Panc1 (cell line): ENCODE measurements at regions not wholly inside any gene's neighbourhood (a gene's known extent, or its start where the extent isn't known, plus 50 kb on each side); places are given as distances from the start of the nearest gene placed in this dataset.

Experiments used
- ATAC-seq: fragments of 200-7000 bp; cut with Tn5 transposase; 2 replicates; pipeline ENCODE4 v1.9.1; 2020; ENCODE audit warnings: mild to moderate bottlenecking, moderate library complexity
- BruUV-seq: library from RNA; stranded (reverse); fragments of 400-500 nt; replicated peaks from 2 replicates; lab custom pipeline; 2021; lab: Mats Ljungman, UMichigan
- CTCF ChIA-PET: fragments of 300-600 bp; sonication (Branson Sonifier 250); formaldehyde crosslinking; loops from one replicate; lab custom pipeline; 2022; ENCODE audit warnings: antibody characterized with exemption; lab: Charles Lee
- POLR2A ChIA-PET: fragments of 300-600 bp; sonication (Branson Sonifier 250); formaldehyde crosslinking; loops from one replicate; lab custom pipeline; 2022; ENCODE audit warnings: antibody characterized with exemption; lab: Charles Lee
- DNase-seq: peaks from one replicate; pipeline ENCODE4 v3.0.0-alpha.2; 2010; ENCODE audit warnings: low read depth, low spot score
- H3K27ac ChIP-seq: 2 replicates; pipeline ENCODE4 v1.5.1; 2011; ENCODE audit warnings: mild to moderate bottlenecking, low read length, inconsistent platforms
- H3K27me3 ChIP-seq: fragments of 200-500 bp; sonication (Bioruptor generic); 2 replicates; pipeline ENCODE4 v1.6.0; 2014; ENCODE audit warnings: low read length, inconsistent platforms; ENCODE audit not compliant: control insufficient read depth, insufficient read depth
- H3K36me3 ChIP-seq: fragments of 200-500 bp; sonication (Bioruptor generic); 2 replicates; pipeline ENCODE4 v1.5.1; 2014; ENCODE audit warnings: inconsistent platforms, mild to moderate bottlenecking, low read length, moderate library complexity; ENCODE audit not compliant: control insufficient read depth, insufficient read depth
- H3K4me1 ChIP-seq: 2 replicates; pipeline ENCODE4 v1.5.1; 2011; ENCODE audit warnings: inconsistent platforms, mild to moderate bottlenecking, low read length, moderate library complexity; ENCODE audit not compliant: control insufficient read depth, insufficient read depth
- H3K4me3 ChIP-seq, 2 experiments: 2 replicates each; pipeline ENCODE4 v1.5.1; 2011 to 2012; ENCODE audit warnings: low read depth in 2 of 2, low read length in 2 of 2, mild to moderate bottlenecking in 2 of 2, inconsistent platforms in 1 of 2, moderate library complexity in 1 of 2
- H3K9me3 ChIP-seq: fragments of 200-500 bp; sonication (Bioruptor generic); 2 replicates; pipeline ENCODE4 v1.5.1; 2014; ENCODE audit warnings: low read depth, mild to moderate bottlenecking, inconsistent platforms, low read length, moderate library complexity; ENCODE audit not compliant: control insufficient read depth, insufficient read depth
- POLR2AphosphoS5 ChIP-seq: IDR thresholded peaks from 2 replicates; pipeline ENCODE4 v1.6.1; 2012; ENCODE audit warnings: mild to moderate bottlenecking, low read depth, low read length, moderate library complexity
- SIN3A ChIP-seq: IDR thresholded peaks from 2 replicates; pipeline ENCODE4 v1.6.1; 2012; ENCODE audit warnings: low read depth, mild to moderate bottlenecking, low read length, moderate library complexity, borderline replicate concordance; ENCODE audit not compliant: insufficient read depth
- TCF7L2 ChIP-seq: IDR thresholded peaks from 2 replicates; pipeline ENCODE4 v1.6.1; 2011; ENCODE audit warnings: mild to moderate bottlenecking, low read depth, low read length, inconsistent platforms
- in situ Hi-C: cut with HindIII; loops from 2 replicates; pipeline ENCODE4 v1.10.0; 2016; ENCODE audit warnings: low sequenced_read_pairs, low pct_unique_long_range_greater_than_20kb
- intact Hi-C: fragments of 100-400 bp; cut with micrococcal nuclease; formaldehyde crosslinking; loops from one replicate; pipeline ENCODE4 v1.10.0; 2022; ENCODE audit not compliant: unreplicated experiment
- TF ChIP-seq, protein P1 (sequence below), 2 experiments: IDR thresholded peaks; 2 replicates each; pipeline ENCODE4 v1.6.1; 2011 to 2012; ENCODE audit warnings: low read depth in 2 of 2, control low read depth in 1 of 2, low read length in 1 of 2, mild to moderate bottlenecking in 1 of 2, moderate library complexity in 1 of 2; ENCODE audit not compliant: insufficient read depth in 1 of 2
- TF ChIP-seq, protein P2 (sequence below): fragments of 450-650 bp; IDR thresholded peaks from 2 replicates; pipeline ENCODE4 v1.5.1; 2017; ENCODE audit warnings: mild to moderate bottlenecking

- Histone ChIP-seq H3K4me1 (no peaks in the 10 kb centered on the region), H3K27me3 (no peaks in the 10 kb centered on the region), H3K4me3 (no peak overlapping the region), H3K36me3 (no peaks in the 10 kb centered on the region), H3K9me3 (no peaks in the 10 kb centered on the region), H3K27ac (no peak overlapping the region)
- BruUV-seq: no TSS peak
- ChIA-PET CTCF (no interaction called here), POLR2A (no interaction called here)
- intact Hi-C loops: no loop called here
- ATAC-seq (no peak), DNase-seq (no peak)
- in situ Hi-C loops: no loop called here
- TF ChIP-seq, protein P1, sequence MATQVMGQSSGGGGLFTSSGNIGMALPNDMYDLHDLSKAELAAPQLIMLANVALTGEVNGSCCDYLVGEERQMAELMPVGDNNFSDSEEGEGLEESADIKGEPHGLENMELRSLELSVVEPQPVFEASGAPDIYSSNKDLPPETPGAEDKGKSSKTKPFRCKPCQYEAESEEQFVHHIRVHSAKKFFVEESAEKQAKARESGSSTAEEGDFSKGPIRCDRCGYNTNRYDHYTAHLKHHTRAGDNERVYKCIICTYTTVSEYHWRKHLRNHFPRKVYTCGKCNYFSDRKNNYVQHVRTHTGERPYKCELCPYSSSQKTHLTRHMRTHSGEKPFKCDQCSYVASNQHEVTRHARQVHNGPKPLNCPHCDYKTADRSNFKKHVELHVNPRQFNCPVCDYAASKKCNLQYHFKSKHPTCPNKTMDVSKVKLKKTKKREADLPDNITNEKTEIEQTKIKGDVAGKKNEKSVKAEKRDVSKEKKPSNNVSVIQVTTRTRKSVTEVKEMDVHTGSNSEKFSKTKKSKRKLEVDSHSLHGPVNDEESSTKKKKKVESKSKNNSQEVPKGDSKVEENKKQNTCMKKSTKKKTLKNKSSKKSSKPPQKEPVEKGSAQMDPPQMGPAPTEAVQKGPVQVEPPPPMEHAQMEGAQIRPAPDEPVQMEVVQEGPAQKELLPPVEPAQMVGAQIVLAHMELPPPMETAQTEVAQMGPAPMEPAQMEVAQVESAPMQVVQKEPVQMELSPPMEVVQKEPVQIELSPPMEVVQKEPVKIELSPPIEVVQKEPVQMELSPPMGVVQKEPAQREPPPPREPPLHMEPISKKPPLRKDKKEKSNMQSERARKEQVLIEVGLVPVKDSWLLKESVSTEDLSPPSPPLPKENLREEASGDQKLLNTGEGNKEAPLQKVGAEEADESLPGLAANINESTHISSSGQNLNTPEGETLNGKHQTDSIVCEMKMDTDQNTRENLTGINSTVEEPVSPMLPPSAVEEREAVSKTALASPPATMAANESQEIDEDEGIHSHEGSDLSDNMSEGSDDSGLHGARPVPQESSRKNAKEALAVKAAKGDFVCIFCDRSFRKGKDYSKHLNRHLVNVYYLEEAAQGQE (IDR thresholded peaks at IDR 0.05; ENCODE audit: insufficient read depth in 1 of 2, low read depth in 2 of 2, low read length in 1 of 2): no peak
- no peak for TF ChIP-seq POLR2AphosphoS5
- no peak for TF ChIP-seq SIN3A
- no peak for TF ChIP-seq TCF7L2
- TF ChIP-seq, protein P2, sequence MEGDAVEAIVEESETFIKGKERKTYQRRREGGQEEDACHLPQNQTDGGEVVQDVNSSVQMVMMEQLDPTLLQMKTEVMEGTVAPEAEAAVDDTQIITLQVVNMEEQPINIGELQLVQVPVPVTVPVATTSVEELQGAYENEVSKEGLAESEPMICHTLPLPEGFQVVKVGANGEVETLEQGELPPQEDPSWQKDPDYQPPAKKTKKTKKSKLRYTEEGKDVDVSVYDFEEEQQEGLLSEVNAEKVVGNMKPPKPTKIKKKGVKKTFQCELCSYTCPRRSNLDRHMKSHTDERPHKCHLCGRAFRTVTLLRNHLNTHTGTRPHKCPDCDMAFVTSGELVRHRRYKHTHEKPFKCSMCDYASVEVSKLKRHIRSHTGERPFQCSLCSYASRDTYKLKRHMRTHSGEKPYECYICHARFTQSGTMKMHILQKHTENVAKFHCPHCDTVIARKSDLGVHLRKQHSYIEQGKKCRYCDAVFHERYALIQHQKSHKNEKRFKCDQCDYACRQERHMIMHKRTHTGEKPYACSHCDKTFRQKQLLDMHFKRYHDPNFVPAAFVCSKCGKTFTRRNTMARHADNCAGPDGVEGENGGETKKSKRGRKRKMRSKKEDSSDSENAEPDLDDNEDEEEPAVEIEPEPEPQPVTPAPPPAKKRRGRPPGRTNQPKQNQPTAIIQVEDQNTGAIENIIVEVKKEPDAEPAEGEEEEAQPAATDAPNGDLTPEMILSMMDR: no peak
Measured at GRCh38 chr2:19021721-19022120, 336.7 kb downstream of the OSR1 start.

DNA sequence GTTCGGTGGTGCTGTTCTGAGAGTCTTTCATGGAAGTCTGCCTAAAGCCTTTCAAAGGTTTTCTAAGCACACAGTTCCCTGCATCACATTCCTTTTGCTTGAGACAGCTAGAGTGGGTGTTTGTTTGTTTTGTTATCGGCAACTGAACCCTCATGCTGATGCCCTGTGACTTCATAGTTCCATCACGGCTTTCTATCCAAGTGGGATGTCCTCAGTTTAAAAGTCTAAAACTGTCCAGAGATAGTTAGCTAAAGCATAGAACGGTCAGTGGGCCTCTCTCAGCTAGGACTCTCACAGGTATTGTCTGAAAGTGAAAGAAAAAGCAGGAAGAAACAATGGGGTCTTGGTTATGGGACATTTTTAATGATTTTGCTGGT is 337.3 kb downstream of the OSR1 start:
- ChIA-PET POLR2A (no interaction called here), CTCF (no interaction called here)
- in situ Hi-C loops: no loop called here
- no peaks in the 10 kb centered on the region for H3K36me3 ChIP-seq
- DNase-seq (no peak), ATAC-seq (peak; percentile 74)
- TF ChIP-seq POLR2AphosphoS5 (no peak), SIN3A (no peak), TCF7L2 (no peak)
- TF ChIP-seq, protein P2: no peak
- TF ChIP-seq, protein P1 (IDR thresholded peaks at IDR 0.05; ENCODE audit: insufficient read depth in 1 of 2, low read depth in 2 of 2, low read length in 1 of 2): no peak
- H3K27me3 ChIP-seq: no peaks in the 10 kb centered on the region
- BruUV-seq: no TSS peak
- H3K9me3 ChIP-seq: no peaks in the 10 kb centered on the region
- intact Hi-C loops: no loop called here
- H3K4me1 ChIP-seq: no peaks in the 10 kb centered on the region
- H3K27ac ChIP-seq: no peak overlapping the region
- no peak overlapping the region for H3K4me3 ChIP-seq
